ENCODE measurements at regions not wholly inside any gene's neighbourhood (a gene's known extent, or its start where the extent isn't known, plus 50 kb on each side); places are given as distances from the start of the nearest gene placed in this dataset.
"Not testable (repeated sequence)": the region's sequence is repeated elsewhere in the genome, so short reads cannot be mapped to it uniquely, and the experiment has no call there.

DNA sequence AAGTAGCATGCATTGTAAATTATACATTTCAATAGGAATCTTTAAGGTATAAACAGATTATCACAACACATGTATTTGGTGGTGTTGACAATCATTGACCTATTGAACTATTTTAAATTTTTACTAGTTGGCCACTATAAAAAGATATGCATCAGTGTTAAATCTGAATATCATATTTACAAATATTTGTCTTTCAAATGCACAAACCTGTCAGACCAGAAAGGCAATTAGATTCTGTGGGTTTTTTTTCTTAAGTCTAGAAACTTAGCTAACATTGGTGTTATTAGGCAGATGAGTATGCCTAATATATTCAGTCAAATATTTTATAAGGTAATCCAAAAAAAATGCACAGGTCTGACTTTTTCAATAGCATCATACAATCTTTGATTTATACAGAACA is 241.4 kb upstream of the DGKB start:
- DNase-seq: no peak

GRCh38 chr7:15143121-15143520 is 240.6 kb upstream of the DGKB start:
- no peak for DNase-seq

DNA sequence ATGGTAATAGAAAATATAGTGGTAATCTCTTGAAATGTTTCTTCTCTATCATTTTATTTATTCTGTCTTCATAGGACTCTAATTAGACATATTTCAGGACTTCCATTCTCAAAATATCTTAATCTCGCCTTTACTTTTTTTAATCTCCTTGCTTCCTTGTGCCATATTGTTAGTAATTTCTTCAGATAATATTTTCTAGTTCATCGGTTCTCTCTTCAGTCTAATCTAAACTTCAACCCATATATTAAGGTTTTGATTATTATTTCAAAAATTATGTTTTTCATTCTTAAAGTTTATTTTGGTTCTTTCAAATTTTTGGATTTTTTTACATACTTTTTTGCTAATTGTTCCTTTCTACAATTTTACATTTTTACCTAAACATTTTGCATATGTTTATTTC is 237.9 kb upstream of the DGKB start:
- DNase-seq: no peak

- no peak for DNase-seq
Observed at GRCh38 chr7:15131661-15132060, 229.1 kb upstream of the DGKB start.

DNA sequence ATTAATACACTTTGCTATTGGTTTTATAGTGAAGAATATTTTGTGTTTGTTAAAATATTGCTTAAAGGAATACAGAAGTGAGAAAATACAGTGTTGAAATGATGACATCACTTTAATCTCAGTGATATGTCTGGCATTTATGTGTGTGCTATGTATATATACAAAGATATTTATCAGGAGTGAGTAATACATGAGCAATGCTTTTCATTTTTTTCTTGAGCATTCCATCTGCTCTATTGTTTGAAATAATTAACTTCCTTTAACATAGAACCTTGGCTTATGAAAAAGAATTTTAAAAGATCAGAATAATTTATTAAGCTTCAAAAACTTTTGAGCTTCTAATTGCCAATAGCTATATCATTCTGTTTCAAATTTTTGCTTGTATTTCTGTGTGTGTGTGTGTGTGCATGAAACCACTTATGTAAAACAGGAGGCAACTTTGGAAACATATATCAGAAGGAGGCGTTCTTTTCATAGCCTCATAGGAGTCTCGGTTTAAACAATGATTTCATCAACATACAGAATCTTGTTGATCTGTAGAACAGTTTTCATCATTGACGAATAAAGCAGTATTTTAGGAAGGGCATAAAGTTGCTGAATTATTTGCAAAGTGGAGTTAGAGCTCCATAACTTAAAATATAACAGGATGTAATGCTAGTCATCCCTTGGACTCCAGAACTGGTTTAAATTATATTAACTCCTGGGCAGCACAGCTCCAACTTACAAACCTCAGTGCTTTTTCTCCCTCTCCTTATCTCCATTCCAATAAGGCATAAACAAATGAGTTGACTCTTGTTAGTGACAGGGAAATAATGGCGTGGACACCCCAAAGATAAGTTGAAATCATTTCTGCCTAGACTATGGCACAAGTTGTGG is 228.4 kb upstream of the DGKB start:
- no peak for DNase-seq

GRCh38 chr7:15128716-15129115 is 226.2 kb upstream of the DGKB start:
- DNase-seq: peak; percentile 70

- DNase-seq: not testable (repeated sequence)
Observed at GRCh38 chr7:15126653-15127052, 224.1 kb upstream of the DGKB start.

GRCh38 chr7:15123901-15124300 is 221.3 kb upstream of the DGKB start:
- DNase-seq: peak; percentile 23

DNA sequence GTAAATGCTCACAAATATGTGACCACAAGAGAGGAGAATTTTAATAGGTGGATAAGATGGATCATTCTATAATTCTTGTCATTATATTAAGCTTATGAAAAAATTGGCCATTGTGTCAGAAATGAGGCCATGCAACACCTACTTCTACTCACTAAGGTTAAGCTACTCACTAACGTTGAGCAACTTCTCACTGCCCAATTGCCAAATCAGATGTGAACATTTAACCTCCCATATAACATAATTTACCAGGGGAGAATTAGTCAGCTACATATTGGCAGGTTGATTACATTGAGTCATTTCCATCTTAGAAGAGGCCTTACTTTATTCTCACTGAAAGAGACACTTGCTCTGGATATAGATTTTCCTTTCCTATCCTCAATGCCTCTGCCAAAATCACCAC is 211.2 kb upstream of the DGKB start:
- no peak for DNase-seq

DNA sequence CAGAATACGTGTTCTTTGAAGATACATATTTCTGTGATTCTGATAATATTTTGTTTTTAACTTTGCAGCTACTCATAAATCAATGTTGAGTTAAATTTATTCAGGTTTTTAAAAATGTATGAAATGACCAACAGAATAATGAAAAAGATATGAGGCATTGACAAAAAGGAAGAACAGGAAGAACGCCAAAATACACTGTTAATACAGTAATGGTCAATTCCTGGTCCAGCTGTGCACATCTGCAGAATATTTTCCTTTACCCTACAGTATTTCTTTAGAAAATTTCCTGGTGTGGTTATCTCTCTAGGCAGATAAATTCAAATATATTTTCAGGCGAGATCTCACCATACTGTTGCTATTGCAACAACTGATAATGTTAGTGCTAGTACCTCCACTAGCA is 203.2 kb upstream of the DGKB start:
- DNase-seq: no peak

- peak; percentile 85 for DNase-seq
Observed at GRCh38 chr7:15104411-15105092, 202.0 kb upstream of the DGKB start.

DNA sequence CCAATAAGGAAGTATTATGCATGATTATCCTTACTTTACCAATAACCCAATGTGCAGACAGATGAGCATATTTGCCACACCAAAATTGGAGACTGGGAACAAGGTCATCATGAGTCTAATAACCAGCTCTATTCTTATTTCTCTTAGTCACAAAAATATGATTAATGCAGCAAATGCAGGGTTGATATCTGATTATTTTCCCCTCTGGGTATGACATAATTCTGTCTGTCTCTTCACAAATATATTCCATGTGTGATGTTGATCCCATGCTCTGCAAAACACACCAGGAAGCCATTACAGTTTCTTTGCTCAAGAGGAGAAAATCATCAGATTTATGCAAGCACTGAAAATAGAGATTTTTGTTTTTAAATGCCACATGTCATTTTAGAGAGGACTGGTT is 196.5 kb upstream of the DGKB start:
- DNase-seq: no peak

GRCh38 chr7:15096853-15097252 is 194.3 kb upstream of the DGKB start:
- DNase-seq: no peak

- no peak for DNase-seq
Observed at GRCh38 chr7:15094989-15095388, 192.4 kb upstream of the DGKB start.

DNA sequence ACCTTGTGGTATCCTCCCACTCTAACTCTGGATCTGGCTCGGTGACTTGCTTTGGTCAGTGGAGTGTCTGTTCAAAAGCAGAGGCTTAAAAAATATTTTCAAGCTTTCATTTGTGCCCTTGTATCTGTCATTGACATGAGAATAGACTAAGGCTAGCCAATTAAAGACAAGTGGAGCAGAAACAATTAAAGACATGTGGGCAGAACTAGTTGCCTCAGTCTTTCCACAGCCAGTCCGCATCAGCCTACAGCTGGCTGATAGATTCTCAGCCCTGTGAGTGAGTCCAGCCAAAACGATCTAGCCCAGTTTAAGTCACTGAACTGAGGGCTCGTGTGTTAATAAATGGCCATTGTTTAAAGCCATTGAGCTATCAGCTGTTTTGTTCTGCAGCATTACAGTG is 185.2 kb upstream of the DGKB start:
- DNase-seq: no peak

DNA sequence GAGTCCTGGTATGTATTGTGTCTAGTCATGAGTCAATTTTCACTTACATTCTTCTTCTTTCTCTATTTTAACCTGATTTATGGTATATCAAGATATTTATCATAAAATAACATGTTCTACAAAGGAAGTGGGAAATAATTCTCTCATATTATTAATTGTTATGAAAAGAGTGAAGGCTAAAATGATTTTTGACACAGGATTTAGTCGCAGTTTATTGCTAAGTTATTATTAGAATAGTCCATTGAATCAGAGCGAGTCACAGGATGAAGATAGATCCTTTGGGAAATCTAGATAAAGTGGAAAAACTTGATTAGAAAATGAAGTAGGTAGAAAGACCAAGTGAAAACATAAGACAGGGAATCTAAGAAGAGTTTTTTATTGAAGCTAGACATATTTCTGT is 184.3 kb upstream of the DGKB start:
- DNase-seq: no peak

- DNase-seq: no peak
Observed at GRCh38 chr7:15086131-15086611, 183.6 kb upstream of the DGKB start.

DNA sequence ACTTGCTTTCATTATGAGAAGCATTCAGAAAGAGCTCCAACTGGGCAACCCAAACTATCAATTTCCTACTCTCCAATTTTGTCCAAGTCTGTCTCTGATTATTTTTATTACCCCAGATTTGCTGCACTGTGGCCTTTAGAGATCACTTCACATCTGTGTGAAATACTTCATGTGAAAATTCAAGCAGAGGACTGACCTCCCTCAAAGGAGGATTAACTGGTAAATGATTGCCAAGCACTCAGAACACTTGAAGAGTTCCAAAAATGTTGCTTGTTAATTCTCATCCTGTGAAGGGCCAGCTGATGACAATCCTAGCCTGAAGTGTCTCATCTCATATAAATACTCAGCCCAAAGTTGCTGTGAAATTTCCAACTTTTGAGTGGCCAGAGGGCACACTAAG is 182.8 kb upstream of the DGKB start:
- no peak for DNase-seq

DNA sequence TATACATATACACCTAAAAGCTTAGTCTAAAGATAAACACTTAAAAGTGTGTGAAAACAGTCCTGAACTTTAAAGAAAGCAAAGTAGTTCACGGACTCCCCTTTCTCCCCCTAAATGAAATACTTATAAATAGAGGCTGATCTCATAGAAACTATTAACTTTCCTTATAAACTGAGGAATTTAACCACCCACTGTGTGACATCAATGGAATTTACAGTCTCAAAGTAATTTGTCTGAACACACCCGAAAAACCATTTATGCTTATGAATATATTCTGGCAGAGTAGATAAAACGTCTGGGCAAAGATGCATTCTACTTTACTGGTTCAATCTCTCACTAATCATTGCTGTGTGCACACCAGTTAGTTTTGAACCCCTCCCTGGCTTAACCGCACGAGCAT is 181.8 kb upstream of the DGKB start:
- no peak for DNase-seq

DNA sequence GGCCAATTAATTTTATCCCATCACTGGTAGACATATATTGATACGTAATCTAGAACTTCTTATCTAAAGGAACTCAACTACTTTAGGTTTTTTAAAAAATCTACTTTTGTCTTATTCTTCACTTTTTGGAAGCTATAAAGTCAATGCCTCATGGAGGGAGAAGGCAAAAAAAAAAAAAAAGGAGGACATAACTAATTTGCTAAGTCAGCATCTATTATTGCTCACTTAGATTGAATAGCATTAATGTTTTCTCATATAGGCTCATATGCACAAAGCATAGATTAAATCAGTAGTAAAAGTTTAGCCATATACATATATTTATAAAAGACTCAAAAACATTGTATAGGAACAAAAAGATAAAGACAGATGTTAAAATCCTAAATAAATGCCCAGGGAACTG is 179.3 kb upstream of the DGKB start:
- no peak for DNase-seq

GRCh38 chr7:15073301-15073700 is 170.8 kb upstream of the DGKB start:
- no peak for DNase-seq

DNA sequence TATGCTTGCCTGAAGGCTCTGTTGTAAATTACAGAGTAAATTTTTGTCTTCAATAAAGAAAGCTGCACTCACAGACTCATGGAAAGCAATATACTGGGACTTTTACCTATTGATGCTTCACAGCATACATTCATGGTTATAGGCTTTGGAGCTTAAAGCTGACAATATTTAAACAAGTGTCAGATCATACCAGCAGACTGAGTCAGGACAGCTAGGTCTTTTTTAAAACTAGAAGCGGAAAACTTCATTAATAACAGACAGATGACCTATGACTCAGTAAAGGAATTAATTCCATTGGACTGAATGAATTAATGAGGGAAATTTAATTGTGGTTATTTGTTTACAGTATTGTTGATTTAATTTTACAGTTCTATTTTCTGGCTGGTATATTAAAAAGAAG is 165.8 kb upstream of the DGKB start:
- no peak for DNase-seq

DNA sequence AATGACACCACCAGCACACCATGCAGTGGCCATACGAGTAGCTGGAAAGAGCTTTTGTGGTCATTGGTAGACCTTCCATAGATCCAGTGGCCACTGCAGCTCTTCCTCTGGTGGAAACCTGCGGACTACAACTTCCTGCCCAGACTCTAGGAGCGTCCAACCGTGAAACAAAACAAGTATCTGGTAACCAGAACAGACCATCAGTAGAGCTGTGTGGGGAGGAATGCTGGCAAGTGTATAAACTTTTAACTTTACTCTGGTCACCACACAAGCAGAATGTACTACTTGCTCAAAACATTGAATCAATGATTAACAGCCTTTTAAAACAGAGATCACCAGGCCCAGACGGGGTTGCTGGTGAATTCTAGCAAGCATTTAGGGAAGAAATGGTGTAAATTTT is 154.7 kb upstream of the DGKB start:
- DNase-seq: no peak

GRCh38 chr7:15054304-15054703 is 151.8 kb upstream of the DGKB start:
- DNase-seq: not testable (repeated sequence)
